GM12874 (cell line): ENCODE measurements at regions not wholly inside any gene's neighbourhood (a gene's known extent, or its start where the extent isn't known, plus 50 kb on each side); places are given as distances from the start of the nearest gene placed in this dataset.

Experiments
- CTCF ChIP-seq: IDR thresholded peaks from 2 replicates; pipeline ENCODE4 v1.5.1; 2011; ENCODE audit warnings: low read depth, mild to moderate bottlenecking, control low read depth, low read length, moderate library complexity; ENCODE audit not compliant: insufficient read depth

- TF ChIP-seq CTCF, result no peak
These were observed 78.8 kb upstream of the PIWIL1 start for GRCh38 chr12:130258863-130259262.

DNA sequence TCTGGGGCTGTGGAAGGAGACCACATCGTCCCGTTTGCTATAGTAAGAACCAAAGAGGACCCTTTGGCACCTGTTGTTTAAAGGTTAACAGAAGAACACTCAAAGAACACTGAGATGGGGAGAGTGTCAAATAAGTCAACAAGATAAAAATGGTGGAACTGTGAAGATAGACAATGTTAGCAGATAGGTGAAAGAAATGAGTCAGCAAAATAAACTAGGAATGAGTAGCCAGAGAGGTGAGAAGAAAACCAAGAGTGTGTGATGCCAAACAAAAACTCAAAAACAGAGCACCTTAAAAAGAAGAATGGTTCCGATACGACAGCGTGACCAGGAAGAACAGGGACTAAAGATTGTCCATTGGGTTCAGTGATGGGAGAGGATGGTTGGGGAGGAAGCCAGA lies 74.7 kb upstream of the PIWIL1 start:
- no peak for TF ChIP-seq CTCF

DNA sequence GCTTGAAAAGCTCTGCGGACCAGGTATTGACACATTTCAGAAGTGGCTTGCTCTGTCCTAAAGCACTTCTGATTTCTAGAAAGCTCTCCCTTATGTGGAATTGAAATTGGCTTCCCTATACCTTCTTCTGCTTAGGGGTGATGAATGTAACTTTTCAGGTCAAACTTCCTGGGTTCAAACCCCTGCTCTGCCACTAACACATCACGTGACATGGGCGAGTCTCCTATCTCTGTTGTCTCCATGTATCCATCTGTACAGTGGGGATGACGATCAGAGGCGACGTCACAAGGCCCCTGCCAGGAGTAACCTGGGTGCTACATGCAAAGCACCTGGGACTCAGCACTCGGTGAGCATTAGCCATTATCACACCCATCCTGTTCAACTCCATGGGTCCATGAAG lies 73.7 kb upstream of the PIWIL1 start:
- no peak for TF ChIP-seq CTCF

GRCh38 chr12:130266751-130267150 lies 70.9 kb upstream of the PIWIL1 start:
- TF ChIP-seq CTCF, result no peak

DNA sequence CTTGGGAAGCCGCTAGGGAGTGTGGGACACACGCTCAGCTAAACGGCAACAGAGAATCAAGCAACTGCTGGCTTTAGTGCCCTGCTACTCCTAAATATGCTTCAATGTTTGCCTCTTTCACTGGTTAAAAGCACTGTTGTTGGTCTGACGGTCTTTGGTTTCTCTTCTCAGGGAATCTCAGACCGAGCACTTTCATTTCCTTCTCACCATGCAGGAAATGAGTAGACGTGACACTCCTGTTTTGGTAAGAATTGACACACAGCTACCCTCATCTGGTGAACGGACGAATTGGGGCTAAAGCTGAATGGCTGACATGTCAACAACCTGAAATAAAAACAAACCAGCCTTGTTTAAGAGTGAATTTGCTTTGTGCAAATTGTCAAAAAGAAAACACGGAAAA lies 57.5 kb upstream of the PIWIL1 start:
- no peak for TF ChIP-seq CTCF

- no peak for TF ChIP-seq CTCF
These were observed 56.9 kb upstream of the PIWIL1 start for GRCh38 chr12:130280742-130281141.

DNA sequence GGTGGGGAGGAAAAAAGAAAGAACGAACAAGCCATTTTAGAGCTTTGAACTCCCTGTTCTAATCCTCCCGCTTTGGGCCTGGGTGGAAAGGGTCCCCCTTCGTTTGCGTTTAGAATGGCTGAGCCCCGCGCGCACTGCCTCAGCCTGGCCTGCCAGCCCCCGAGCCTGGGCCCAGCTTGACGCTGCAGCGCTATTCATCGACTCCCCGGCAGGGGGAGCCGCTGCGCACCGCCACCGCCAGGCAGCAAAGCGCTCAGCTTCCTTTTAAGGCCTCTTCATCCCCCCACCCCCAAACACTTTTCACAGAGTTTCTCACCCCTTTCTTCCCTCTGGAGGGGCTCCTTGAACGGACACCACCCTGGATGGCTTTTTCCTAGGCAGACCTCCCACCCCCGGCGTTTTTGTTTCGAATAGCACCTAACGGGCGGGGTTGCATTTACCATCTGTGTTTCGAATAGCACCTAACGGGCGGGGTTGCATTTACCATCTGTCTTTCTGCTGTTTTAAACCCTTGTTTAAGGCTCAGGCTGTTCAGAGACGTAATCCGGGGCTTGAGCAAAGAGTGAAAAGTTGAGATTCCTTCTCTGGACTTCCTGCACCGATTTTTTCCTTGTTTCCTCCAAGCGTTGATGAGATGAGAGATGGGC lies 56.4 kb upstream of the PIWIL1 start:
- TF ChIP-seq CTCF, result peak; percentile 72
